GM12878 (cell line): ENCODE measurements at regions not wholly inside any gene's neighbourhood (a gene's known extent, or its start where the extent isn't known, plus 50 kb on each side); places are given as distances from the start of the nearest gene placed in this dataset.

Source experiments
- ASH2L ChIP-seq: fragments of 300-600, 200-600 bp; sonication (generic); IDR thresholded peaks from 2 replicates; pipeline ENCODE4 v1.6.1; 2017; ENCODE audit warnings: low read depth, mild to moderate bottlenecking, borderline replicate concordance
- CBX5 ChIP-seq: sonication (generic); IDR thresholded peaks from 2 replicates; pipeline ENCODE4 v1.6.1; 2016; ENCODE audit warnings: low read depth, moderate library complexity, mild to moderate bottlenecking, inconsistent platforms
- ELK1 ChIP-seq: IDR thresholded peaks from 2 replicates; pipeline ENCODE4 v1.6.1; 2012; ENCODE audit warnings: low read depth, low read length, improper control_type of control experiment
- EP300 ChIP-seq, 2 experiments: fragments of 150-350 bp in 1 of 2; IDR thresholded peaks; 2 replicates each; pipeline ENCODE4 v1.6.1; 2011 to 2012; ENCODE audit warnings: low read depth in 2 of 2, low read length in 2 of 2, borderline replicate concordance in 1 of 2, improper control_type of control experiment in 1 of 2, inconsistent platforms in 1 of 2; ENCODE audit not compliant: control insufficient read depth in 1 of 2
- GABPA ChIP-seq: IDR thresholded peaks from 2 replicates; pipeline ENCODE4 v1.6.1; 2014; ENCODE audit warnings: antibody characterized with exemption, low read depth, mild to moderate bottlenecking, inconsistent platforms
- RCOR1 ChIP-seq: conservative IDR thresholded peaks from 2 replicates; pipeline ENCODE4 v1.6.1; 2012; ENCODE audit warnings: low read depth, low read length, improper control_type of control experiment
- RFX5 ChIP-seq: IDR thresholded peaks from 2 replicates; pipeline ENCODE4 v1.6.1; 2011; ENCODE audit warnings: low read depth, low read length, improper control_type of control experiment
- SMARCA5 ChIP-seq: fragments of 450-650 bp; IDR thresholded peaks from 2 replicates; pipeline ENCODE4 v1.6.1; 2017; ENCODE audit warnings: mild to moderate bottlenecking
- TAF1 ChIP-seq: IDR thresholded peaks from 2 replicates; pipeline ENCODE4 v1.6.1; 2011; ENCODE audit warnings: mild to moderate bottlenecking, low read depth, low read length, borderline replicate concordance
- TCF12 ChIP-seq: IDR thresholded peaks from 2 replicates; pipeline ENCODE4 v1.6.1; 2011; ENCODE audit warnings: low read depth, mild to moderate bottlenecking, low read length
- TF ChIP-seq, protein P1 (sequence below): fragments of 450-650 bp; IDR thresholded peaks from 2 replicates; pipeline ENCODE4 v1.6.1; 2017; ENCODE audit warnings: antibody characterized with exemption, mild to moderate bottlenecking, moderate library complexity
- TF ChIP-seq, protein P2 (sequence below), 3 experiments: IDR thresholded peaks in 2 of 3; conservative IDR thresholded peaks in 1 of 3; 2 replicates each; pipeline ENCODE4 v1.5.1; 2011; ENCODE audit warnings: low read depth in 3 of 3, low read length in 3 of 3, mild to moderate bottlenecking in 3 of 3, control low read depth in 2 of 3, moderate library complexity in 2 of 3, inconsistent platforms in 1 of 3, mixed read lengths in 1 of 3; ENCODE audit not compliant: control insufficient read depth in 2 of 3, insufficient read depth in 1 of 3; ENCODE audit errors: extremely low read depth in 1 of 3
- TF ChIP-seq, protein P3 (sequence below): IDR thresholded peaks from 2 replicates; pipeline ENCODE4 v1.6.1; 2012; ENCODE audit warnings: mild to moderate bottlenecking, low read depth, low read length

DNA sequence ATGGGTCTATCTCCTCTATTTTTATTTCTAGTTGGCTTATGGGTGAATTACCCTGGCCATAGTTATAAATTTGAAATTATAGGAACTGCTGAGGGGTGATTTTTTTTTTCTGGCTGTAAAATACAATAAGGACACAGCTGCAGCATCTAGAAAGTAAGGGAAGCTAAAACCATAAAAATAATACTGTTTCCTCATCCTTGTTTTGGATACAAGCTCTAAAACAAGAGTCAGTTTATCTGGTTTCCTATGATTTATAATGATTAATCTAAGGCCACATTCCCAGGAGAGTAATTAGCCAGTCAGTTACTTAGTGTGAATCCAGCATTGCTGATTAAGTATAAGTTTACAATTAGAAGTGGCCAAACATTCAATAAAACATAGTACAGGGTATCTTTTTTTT is 219.1 kb upstream of the NBEA start:
- TF ChIP-seq, protein P1, sequence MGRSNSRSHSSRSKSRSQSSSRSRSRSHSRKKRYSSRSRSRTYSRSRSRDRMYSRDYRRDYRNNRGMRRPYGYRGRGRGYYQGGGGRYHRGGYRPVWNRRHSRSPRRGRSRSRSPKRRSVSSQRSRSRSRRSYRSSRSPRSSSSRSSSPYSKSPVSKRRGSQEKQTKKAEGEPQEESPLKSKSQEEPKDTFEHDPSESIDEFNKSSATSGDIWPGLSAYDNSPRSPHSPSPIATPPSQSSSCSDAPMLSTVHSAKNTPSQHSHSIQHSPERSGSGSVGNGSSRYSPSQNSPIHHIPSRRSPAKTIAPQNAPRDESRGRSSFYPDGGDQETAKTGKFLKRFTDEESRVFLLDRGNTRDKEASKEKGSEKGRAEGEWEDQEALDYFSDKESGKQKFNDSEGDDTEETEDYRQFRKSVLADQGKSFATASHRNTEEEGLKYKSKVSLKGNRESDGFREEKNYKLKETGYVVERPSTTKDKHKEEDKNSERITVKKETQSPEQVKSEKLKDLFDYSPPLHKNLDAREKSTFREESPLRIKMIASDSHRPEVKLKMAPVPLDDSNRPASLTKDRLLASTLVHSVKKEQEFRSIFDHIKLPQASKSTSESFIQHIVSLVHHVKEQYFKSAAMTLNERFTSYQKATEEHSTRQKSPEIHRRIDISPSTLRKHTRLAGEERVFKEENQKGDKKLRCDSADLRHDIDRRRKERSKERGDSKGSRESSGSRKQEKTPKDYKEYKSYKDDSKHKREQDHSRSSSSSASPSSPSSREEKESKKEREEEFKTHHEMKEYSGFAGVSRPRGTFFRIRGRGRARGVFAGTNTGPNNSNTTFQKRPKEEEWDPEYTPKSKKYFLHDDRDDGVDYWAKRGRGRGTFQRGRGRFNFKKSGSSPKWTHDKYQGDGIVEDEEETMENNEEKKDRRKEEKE, result no peak
- TF ChIP-seq, protein P2, sequence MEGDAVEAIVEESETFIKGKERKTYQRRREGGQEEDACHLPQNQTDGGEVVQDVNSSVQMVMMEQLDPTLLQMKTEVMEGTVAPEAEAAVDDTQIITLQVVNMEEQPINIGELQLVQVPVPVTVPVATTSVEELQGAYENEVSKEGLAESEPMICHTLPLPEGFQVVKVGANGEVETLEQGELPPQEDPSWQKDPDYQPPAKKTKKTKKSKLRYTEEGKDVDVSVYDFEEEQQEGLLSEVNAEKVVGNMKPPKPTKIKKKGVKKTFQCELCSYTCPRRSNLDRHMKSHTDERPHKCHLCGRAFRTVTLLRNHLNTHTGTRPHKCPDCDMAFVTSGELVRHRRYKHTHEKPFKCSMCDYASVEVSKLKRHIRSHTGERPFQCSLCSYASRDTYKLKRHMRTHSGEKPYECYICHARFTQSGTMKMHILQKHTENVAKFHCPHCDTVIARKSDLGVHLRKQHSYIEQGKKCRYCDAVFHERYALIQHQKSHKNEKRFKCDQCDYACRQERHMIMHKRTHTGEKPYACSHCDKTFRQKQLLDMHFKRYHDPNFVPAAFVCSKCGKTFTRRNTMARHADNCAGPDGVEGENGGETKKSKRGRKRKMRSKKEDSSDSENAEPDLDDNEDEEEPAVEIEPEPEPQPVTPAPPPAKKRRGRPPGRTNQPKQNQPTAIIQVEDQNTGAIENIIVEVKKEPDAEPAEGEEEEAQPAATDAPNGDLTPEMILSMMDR (IDR thresholded peaks at IDR 0.05 in 2 of 3, conservative IDR thresholded peaks at IDR 0.05 in 1 of 3; ENCODE audit: control insufficient read depth in 2 of 3, extremely low read depth in 1 of 3, insufficient read depth in 1 of 3, low read depth in 3 of 3, low read length in 3 of 3), result no peak
- TF ChIP-seq CBX5 (no peak), SMARCA5 (no peak), RCOR1 (no peak), ELK1 (no peak), RFX5 (no peak), TAF1 (no peak), TCF12 (no peak), GABPA (no peak), EP300 (IDR thresholded peaks at IDR 0.05; ENCODE audit: borderline replicate concordance in 1 of 2, control insufficient read depth in 1 of 2, low read depth in 2 of 2, low read length in 2 of 2) (no peak), ASH2L (no peak)
- TF ChIP-seq, protein P3, sequence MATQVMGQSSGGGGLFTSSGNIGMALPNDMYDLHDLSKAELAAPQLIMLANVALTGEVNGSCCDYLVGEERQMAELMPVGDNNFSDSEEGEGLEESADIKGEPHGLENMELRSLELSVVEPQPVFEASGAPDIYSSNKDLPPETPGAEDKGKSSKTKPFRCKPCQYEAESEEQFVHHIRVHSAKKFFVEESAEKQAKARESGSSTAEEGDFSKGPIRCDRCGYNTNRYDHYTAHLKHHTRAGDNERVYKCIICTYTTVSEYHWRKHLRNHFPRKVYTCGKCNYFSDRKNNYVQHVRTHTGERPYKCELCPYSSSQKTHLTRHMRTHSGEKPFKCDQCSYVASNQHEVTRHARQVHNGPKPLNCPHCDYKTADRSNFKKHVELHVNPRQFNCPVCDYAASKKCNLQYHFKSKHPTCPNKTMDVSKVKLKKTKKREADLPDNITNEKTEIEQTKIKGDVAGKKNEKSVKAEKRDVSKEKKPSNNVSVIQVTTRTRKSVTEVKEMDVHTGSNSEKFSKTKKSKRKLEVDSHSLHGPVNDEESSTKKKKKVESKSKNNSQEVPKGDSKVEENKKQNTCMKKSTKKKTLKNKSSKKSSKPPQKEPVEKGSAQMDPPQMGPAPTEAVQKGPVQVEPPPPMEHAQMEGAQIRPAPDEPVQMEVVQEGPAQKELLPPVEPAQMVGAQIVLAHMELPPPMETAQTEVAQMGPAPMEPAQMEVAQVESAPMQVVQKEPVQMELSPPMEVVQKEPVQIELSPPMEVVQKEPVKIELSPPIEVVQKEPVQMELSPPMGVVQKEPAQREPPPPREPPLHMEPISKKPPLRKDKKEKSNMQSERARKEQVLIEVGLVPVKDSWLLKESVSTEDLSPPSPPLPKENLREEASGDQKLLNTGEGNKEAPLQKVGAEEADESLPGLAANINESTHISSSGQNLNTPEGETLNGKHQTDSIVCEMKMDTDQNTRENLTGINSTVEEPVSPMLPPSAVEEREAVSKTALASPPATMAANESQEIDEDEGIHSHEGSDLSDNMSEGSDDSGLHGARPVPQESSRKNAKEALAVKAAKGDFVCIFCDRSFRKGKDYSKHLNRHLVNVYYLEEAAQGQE, result no peak
